Heart left ventricle (tissue), 13 donors: ENCODE measurements at regions not wholly inside any gene's neighbourhood (a gene's known extent, or its start where the extent isn't known, plus 50 kb on each side); places are given as distances from the start of the nearest gene placed in this dataset.

Experiments used
- CTCF ChIP-seq, 12 donors: fragments of 200-600 bp; sonication (generic) in 4 of 12; IDR thresholded peaks; one replicate each; pipeline versions ENCODE4 v1.5.0 to v1.8.0; 2018 to 2022; ENCODE audit warnings: antibody characterized with exemption in 12 of 12, mild to moderate bottlenecking in 5 of 12
- POLR2A ChIP-seq, 2 donors: fragments of 450-650 bp; IDR thresholded peaks; one replicate each; pipeline ENCODE4 v1.6.1; 2017; ENCODE audit warnings: antibody characterized with exemption in 2 of 2, mild to moderate bottlenecking in 2 of 2, moderate library complexity in 2 of 2
- donor health status: ischemic (EF 13 %, LVEDD 7.1; RV severe dilation, severe dysfunction).
- donor health status: DM: no; HTN: yes; CAD: no.
- donor health status: DM: no; HTN: no; CAD: no.
- donor health status: ischemic (EF 25% LVEDD 6.9; RV normal size, moderate dysfunction).
- donor health status: ischemic (EF 25% LVEDD 5.7; RV mildly dilated, moderate dysfunction).
- donor health status: ischemic (EF 35%, LVEDD 5.7; RV mildly dilated, moderate dysfunction).
- donor health status: nonischemic (EF 11% LVEDD 7.7; RV severe dilation, severe dysfunction).
- donor health status: DM: yes; HTN: yes; CAD: no.
- donor health status: PGD.
- donor health status: ischemic (EF 29% LVEDD 5.4; RV normal size, mild dysfunction).
- donor health status: nonischemic (EF 23%, LVEDD 6.1; RV moderate dilation, normal function).

DNA sequence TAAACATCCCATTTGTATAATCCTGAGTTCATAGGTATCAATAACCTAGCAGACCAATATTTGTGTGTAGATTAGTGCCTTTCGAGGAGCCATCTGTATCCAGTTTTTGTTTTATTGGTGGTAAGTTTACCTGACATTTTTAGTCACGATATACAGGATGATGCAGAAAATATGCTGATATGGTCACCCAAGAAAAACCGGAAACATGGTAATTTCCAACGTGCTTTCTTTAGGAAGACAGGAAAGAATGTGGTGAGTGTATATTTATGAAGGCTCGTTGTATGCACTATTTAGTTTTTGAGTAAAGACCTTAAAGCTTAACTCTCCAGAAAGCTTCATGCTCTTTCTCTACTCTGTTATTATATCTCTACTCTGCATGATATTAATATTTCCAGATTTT lies 180.2 kb upstream of the PHACTR1 start:
- TF ChIP-seq CTCF (IDR thresholded peaks at IDR 0.05): no peak
- TF ChIP-seq POLR2A (IDR thresholded peaks at IDR 0.05): no peak
